HFF-Myc (cell line): ENCODE measurements at regions not wholly inside any gene's neighbourhood (a gene's known extent, or its start where the extent isn't known, plus 50 kb on each side); places are given as distances from the start of the nearest gene placed in this dataset.

ENCODE experiments used
- DNase-seq: peaks from one replicate; pipeline ENCODE4 v3.0.0-alpha.2; 2011; ENCODE audit warnings: low read depth; ENCODE audit errors: extremely low read depth
- H3K4me3 ChIP-seq: replicated peaks from 2 replicates; pipeline ENCODE4 v1.5.1; 2011; ENCODE audit warnings: low read depth, mild to moderate bottlenecking, control low read depth, low read length
- CTCF ChIP-seq: IDR thresholded peaks from 2 replicates; pipeline ENCODE4 v1.5.1; 2012; ENCODE audit warnings: mild to moderate bottlenecking, low read depth, low read length, control low read depth; ENCODE audit errors: missing control alignments

GRCh38 chr14:39734306-39734705 is 302.1 kb upstream of the FBXO33 start:
- no peak overlapping the region for H3K4me3 ChIP-seq
- DNase-seq: no peak
- TF ChIP-seq CTCF: no peak

GRCh38 chr14:39733741-39734140 is 301.5 kb upstream of the FBXO33 start:
- no peak overlapping the region for H3K4me3 ChIP-seq
- DNase-seq: no peak
- TF ChIP-seq CTCF: no peak

GRCh38 chr14:39731912-39732311 is 299.7 kb upstream of the FBXO33 start:
- no peak for DNase-seq
- H3K4me3 ChIP-seq: no peak overlapping the region
- no peak for TF ChIP-seq CTCF

GRCh38 chr14:39726563-39726962 is 294.3 kb upstream of the FBXO33 start:
- DNase-seq: no peak
- TF ChIP-seq CTCF: no peak
- H3K4me3 ChIP-seq: no peak overlapping the region

- DNase-seq: no peak
- no peak overlapping the region for H3K4me3 ChIP-seq
- no peak for TF ChIP-seq CTCF
These were observed 290.5 kb upstream of the FBXO33 start for GRCh38 chr14:39722547-39723273.

GRCh38 chr14:39716987-39717570 is 284.8 kb upstream of the FBXO33 start:
- no peak for TF ChIP-seq CTCF
- no peak for DNase-seq
- H3K4me3 ChIP-seq: no peak overlapping the region
